OCI-M2 (cell line): ENCODE measurements at regions not wholly inside any gene's neighbourhood (a gene's known extent, or its start where the extent isn't known, plus 50 kb on each side); places are given as distances from the start of the nearest gene placed in this dataset.
"Not testable (repeated sequence)": the region's sequence is repeated elsewhere in the genome, so short reads cannot be mapped to it uniquely, and the experiment has no call there.

ENCODE experiments used
- DNase-seq: peaks from one replicate; lab custom pipeline; 2025; ENCODE audit not compliant: unreplicated experiment; lab: John Stamatoyannopoulos, UW

- no peak for DNase-seq
Observed at GRCh38 chr6:170199716-170200115, 91.2 kb downstream of the DLL1 start.

GRCh38 chr6:170198298-170198697 lies 92.6 kb downstream of the DLL1 start:
- DNase-seq, result no peak

GRCh38 chr6:170193326-170193821 lies 97.5 kb downstream of the DLL1 start:
- DNase-seq, result no peak

GRCh38 chr6:170192905-170193304 lies 98.0 kb downstream of the DLL1 start:
- DNase-seq, result no peak

- not testable (repeated sequence) for DNase-seq
Observed at GRCh38 chr6:170192101-170192500, 98.8 kb downstream of the DLL1 start.

GRCh38 chr6:170190046-170190445 lies 100.8 kb downstream of the DLL1 start:
- DNase-seq, result no peak

- no peak for DNase-seq
Observed at GRCh38 chr6:170189236-170189635, 101.6 kb downstream of the DLL1 start.

GRCh38 chr6:170188571-170189001 lies 102.3 kb downstream of the DLL1 start:
- no peak for DNase-seq

- DNase-seq, result no peak
Observed at GRCh38 chr6:170187669-170188566, 103.0 kb downstream of the DLL1 start.

GRCh38 chr6:170186941-170187668 lies 103.8 kb downstream of the DLL1 start:
- DNase-seq, result no peak

- no peak for DNase-seq
Observed at GRCh38 chr6:170186006-170186935, 104.6 kb downstream of the DLL1 start.

- no peak for DNase-seq
Observed at GRCh38 chr6:170185175-170185978, 105.5 kb downstream of the DLL1 start.

- no peak for DNase-seq
Observed at GRCh38 chr6:170184316-170184715, 106.6 kb downstream of the DLL1 start.

GRCh38 chr6:170183521-170183920 lies 107.4 kb downstream of the DLL1 start:
- DNase-seq, result no peak

GRCh38 chr6:170182781-170183120 lies 108.1 kb downstream of the DLL1 start:
- DNase-seq, result no peak

GRCh38 chr6:170182093-170182780 lies 108.6 kb downstream of the DLL1 start:
- no peak for DNase-seq

- no peak for DNase-seq
Observed at GRCh38 chr6:170181338-170181690, 109.6 kb downstream of the DLL1 start.

- no peak for DNase-seq
Observed at GRCh38 chr6:170180671-170181337, 110.1 kb downstream of the DLL1 start.
